ENCODE measurements at regions not wholly inside any gene's neighbourhood (a gene's known extent, or its start where the extent isn't known, plus 50 kb on each side); places are given as distances from the start of the nearest gene placed in this dataset.

DNA sequence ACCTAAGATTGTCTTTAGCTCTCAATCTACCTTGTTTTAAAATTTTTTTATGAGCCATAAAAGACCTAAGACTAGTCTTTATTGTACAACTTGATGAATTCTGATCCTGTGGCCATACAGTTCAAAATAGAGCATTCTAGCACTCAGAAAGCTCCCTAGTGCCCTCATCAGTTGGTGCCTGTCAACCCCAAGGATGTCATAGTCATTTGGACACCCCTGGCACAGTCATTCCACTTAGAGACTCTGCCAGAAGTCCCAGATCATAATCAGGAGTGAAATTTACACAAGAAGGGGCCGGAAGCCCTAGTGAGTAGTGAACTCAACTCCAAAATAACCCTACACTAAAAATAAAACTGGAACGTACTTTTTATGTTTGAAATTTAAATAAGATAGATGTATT is 80.0 kb upstream of the INSIG1 start:
- no peak for DNase-seq

DNA sequence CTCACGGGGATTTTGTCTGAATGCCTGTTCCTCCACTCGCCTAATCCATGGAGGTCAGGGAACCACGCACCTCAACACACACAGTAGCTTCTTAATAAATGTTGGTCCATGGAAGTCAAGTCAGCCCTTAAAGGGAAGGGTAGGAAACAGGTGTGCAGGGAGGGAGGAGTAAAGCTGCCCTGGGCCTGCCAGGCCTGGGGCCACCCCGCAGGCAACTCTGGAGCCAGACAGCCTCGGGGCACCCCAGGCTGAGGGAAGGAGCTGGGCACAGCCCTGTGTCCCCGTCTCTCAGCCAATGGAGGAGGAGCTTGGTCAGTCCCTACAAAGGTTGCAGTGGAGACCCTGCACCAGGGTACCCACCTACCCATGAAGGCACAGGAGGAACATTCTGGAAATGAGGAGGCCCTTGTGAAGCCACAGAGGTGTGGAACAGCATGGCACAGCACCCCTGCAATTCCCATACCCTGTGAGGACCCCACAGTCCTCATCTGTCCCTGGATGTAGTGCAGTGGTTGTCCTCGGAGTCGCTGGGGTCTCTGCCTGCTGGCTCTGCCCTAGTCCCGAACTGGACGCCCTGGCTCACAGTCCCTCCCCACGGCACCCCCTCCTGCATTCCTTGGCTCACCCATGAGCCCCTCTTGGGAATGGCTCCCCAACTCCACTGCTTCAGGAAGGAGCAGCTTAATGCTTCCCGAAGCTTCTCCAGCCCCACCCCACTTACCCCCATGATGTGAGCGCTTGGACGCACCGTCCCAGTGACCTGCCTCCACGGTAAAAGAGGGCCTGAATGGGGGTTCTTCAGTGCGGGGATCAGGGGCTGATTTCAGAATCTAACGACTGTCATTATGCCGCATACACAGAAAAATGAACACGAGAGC is 79.2 kb upstream of the INSIG1 start:
- no peak for DNase-seq

DNA sequence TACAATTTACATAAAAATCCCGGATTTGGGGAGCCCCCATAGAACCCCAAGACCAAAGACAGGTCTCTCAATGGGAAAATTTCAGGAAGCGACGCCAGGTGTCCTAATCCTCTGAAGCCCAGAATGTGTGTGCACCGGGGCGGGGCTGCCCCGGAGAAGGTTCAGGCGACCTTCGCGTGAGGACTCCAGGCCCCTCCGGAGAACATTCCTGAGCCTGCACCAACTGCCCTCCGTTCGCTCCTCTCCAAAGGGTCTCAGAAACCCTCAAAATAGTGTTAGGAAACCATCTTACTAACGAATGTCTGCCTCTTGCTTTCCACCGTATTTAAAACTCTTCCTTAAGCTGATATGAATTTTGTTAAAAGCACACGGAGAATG is 78.5 kb upstream of the INSIG1 start:
- no peak for DNase-seq

DNA sequence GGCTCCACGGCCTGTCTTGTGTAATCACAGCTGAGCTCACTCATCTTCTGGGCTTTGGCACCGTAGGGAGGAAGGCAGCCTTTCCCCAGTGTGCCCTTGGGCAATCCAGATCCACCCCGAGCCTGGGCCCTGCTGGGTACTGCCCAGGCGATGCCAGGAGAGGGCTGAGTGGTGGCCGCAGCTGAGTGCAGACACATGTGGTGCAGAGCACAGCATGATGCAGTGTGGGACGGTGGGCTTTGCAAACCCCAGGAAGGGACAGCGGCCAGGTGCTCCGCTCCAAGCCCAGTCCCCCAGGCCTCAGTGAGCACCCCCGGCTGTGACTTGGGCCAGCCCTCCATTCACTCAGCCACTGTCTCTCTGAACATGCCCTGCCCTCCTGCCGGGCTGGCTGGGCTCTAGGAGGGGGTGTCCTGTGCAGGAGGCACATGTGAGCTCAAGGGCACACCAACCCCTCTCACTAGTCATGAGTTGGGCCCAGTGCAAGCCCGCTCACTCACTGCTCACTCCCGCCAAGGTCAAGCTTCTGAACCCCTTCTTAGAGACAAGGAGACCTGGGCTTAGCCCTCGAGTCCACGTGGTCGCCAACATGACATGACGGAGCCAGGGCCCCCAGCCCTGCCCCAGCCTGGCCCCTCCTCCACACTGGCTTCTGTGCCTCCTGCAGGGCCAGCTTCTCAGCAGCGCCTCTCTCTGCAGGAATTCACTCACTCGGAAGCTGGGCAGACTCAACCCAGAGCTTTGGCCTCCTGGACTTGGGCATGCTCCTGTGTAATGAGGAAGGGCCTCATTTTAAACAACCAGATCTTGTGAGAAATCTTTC is 77.5 kb upstream of the INSIG1 start:
- no peak for DNase-seq

DNA sequence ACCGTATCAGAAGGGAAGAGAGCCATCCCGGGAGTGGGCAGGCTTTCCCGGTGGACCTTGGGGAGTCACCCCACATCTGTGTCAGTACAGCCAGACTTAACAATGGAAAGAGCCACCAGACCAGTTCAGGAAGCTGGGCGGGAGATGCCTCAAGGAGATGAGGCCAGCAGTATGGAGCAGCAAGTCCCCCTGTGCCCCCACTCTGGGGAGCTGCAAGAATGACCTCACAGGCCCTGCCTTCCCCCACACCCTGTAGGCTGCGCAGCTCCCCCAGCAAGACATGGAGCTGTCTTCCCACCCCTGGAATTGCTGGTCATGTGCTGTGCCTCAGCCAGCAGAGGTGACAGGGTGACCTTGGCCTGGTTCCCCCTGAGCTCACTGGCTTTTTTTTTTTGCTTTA is 76.8 kb upstream of the INSIG1 start:
- DNase-seq = no peak

DNA sequence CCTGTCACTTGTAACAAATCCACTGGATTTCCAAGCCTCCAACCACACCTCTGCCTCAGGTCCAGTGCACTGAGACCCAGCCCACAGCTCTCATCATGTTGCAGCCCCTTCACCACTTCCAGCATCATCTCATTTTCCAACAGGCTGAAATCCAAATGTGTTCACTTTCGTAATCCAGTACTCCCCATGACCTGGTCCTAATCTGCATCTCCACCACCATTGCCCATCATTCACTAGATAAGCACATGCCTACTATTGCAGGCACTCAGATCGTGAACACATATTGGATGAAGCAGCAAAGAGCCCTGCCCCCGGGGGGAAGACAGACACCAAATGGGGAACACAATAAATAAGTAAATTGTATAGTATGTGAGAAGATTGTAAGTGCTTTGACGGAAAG is 76.1 kb upstream of the INSIG1 start:
- no peak for DNase-seq

DNA sequence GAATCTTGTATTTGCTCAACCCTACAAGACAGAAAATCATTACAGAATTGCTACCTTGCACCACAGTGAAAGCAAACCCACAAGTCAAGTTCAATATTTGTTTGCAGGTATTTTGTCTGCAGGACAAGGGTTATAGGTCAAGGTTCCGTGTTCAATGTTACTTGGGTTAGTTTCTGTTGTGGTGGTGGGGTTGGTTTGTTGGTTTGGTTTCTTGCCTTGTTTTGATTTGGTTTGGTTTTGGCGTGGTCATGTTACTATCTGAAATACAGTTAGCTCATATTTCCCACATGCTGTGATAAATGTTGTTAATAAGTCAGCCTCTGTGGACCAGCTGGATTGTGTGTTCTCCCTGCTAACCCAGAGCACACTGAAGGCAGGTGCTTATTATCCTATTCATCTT is 75.6 kb upstream of the INSIG1 start:
- no peak for DNase-seq

DNA sequence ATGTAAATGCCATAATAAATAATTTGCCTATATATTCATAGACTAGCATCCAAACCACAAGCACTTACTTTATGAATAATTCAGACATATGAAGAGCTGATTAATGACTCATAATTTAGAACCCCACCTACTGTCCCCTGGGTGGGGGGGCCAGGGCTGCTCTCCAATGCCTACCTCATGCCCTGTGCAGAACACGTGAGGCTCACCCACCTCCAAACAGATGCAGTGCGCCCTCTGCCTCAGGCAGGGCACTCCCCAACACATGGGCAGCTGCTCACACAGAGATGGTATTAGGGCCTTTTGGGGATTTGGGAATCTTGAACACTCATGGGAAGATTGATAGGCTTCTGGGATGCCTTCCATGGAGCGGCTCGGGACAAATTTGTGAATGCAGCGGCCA is 75.1 kb upstream of the INSIG1 start:
- no peak for DNase-seq

DNA sequence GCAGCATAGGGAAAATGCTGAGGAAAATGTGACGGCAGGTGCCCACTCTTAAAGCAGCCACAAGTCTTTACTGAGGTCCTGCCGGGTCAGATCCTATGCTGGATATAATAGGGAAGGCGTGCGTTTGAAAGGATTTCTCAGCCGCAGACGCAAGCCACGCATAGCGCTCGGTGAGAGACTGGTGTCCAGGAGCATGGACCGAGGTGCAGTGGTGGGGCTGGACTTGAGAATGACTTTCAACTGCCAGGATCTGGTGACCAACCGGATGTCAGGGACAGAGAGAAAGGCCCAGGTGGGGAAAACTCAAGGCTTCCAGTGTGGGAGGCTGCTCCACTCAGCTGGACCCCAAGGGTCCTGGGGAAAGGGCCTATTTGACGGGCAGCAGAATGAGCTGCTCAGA is 74.7 kb upstream of the INSIG1 start:
- no peak for DNase-seq

DNA sequence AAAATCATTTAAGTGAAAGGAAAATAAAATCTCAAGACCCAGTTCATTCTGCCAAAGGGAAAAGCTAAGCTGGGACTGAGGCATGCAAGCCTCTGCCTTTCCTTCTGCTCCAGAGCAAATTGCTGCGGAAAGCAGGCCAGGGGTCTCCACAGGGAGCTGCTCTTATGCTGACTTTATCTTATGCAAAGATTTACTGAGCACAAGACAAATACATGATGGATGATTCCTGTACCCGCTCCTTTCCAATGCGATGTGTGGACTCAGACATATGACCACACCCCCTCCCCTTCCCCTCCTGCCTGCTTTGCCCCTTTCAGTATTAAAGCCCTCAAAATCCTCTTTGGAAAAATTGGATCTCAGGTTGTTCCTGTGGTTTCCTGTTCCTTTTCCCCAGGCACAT is 74.2 kb upstream of the INSIG1 start:
- no peak for DNase-seq

DNA sequence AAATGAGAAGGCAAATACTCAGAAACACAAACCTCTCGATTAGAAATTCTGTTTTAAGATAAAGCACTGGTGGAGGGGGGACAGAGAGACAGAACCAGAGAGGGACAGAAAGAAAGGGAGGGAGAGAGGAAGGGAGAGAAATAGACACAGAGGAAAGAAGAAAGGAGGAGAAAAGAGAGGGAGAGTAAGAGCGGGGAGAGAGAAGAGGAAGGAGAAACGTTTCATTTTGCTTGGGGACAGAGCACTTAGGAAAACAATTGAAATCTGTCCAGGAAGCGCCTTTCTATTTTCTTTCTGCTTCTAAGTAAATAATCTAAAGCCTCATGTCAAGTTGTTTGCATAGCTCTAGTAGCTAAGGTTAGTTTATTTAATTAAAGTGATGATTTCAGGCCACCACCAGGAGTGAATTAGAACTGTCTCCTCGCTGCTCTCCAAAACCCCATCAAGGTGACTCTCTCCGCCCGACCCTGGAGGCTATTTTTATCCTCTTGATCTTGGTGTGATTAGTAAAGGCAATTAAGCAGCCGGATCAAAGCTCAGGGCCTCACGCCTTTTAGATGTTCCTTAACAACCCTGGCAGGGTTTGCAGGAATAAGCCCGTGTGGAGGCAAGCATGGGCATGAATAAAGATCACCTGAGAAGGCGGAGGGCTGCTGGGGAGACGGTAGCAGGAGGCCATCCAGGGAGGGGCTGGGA is 73.4 kb upstream of the INSIG1 start:
- no peak for DNase-seq

DNA sequence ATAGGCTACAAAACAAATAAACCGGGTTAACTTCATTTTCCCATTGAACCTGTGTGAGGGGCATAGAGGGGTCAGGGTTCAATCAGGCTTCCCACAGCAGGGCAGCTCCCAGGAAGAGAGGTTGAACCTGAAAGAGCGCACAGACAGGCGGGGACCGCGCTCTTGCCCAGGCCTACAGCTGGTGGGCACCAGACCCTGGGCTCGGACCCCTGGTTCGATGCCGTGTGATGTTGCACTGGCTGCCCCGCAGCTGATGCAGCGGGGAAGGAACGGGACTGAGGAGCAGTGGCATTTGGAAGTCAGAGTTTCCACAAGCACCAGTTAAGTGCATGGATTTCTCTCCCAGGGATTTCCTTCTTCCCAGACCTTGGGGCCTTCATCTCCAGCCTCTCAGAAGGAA is 72.6 kb upstream of the INSIG1 start:
- no peak for DNase-seq

DNA sequence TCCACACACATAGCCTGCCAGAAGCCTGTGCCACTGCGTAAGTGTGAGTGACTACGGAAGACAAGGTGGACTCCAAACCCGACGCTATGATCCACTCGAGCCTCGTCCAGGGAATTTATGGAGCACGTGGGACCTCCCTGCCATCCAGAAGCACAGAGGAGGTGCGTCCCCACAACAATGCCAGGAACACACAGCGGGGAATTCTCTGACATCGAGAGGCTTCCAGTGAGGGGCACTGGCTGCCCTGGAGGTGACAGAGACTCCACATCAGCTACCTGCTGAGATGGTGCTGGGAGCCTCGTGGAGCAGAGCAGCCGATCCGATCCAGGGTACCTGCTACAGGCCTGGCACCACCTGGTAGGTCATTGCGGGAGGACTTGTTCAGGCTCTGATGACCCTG is 72.2 kb upstream of the INSIG1 start:
- no peak for DNase-seq

DNA sequence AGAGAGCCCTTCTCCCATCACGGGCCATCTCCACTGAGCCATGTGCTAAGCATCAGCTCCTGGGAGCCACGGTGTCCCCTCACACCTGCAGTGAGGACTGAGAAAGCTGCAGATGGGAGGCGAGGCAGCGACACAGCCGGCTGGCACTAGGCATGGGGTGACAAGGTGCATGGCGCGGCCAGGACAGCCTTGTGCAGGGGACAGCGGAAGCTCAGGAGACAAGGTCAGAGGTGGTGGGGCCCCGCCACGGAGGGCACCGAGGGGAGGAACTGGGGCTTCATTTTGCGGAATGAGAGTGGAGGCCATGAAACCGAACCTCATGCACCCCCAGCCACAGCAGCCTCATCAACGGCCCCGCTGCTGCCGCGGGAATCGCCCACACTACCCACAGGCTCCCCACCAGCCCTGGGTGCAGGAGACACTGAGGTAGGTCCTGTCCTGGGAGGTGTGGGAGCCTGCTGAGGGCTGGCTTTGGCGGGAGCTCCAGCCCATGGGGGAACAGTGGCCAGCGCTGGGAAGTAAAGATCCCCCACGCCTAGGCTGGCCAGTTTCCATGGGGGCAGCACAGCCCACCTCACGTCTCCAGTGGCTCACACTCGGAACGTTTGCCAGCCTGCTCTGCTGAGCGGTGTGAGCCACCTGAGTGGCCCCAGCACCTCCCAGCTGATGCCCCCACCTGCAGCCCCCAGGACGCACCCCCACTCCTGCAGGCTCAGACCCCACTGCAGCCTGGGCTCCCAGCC is 71.2 kb upstream of the INSIG1 start:
- DNase-seq = no peak

DNA sequence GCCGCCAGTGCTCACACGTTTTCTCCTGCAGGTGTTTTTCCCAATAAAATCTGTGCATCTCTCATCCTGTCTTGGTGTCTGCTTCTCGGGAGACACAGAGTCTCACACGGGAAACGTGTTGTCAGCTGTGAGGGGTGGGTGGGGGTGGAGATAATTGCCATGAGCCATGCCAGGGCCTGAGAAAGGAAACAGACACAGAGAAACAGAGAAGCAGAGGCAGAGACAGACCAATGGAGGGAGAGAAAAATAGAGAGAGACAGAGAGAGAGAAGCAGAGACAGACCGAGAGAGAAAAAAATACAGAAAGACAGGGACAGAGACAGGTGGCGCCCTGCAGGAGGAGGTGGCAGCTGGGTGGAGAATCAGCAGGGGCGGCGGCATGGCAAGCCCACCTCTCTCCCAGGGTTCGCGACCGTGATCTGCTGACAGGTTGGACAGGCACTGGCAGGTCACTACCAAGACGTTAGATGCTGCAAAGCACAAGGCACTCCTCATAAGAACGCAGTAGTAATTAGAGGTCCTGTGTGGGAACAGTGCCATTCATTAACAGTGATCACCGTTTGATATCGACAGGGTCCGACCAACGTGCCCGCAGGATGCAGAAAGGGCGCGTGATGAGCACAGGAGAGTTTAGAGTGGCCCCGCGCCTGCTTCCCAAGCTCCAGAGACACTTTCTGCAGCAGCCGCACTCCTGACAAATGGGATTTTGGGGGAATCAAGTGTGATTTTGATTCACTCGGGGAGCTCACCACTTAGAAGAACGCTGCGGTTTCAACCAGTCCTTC is 70.5 kb upstream of the INSIG1 start:
- DNase-seq = no peak

DNA sequence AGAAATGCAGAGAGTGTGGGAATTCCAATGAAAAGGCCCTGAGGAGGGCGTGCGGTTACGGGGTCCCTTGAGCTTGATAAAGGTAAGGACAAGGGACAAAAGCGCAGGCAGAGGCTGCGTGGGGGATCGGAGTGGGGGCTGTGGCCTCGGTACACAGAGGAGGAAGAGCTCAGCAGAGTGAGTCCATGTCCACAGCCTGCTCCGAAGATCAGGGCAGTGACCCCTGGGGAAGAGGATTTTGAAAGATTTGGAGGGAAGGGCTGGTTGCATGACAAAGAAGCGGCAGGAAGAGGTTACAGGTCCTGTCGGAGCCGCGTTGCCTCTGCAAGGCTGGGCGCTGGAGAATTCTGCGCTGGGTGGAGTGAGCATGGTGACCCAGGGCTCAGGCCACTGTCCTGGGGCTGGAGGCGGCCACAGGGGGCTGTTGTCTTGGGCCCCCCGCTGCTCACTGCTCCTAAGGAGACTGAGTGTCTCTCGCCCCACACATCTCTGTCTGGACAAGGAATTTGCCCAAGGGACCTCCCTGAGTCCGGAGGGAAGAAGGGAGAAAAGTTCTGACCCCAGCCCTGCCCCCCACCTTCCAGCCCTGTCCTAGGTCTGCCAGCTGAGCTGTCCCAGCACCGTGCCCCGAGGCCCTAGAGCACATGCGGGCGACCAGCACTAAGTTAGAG is 69.8 kb upstream of the INSIG1 start:
- DNase-seq = no peak

DNA sequence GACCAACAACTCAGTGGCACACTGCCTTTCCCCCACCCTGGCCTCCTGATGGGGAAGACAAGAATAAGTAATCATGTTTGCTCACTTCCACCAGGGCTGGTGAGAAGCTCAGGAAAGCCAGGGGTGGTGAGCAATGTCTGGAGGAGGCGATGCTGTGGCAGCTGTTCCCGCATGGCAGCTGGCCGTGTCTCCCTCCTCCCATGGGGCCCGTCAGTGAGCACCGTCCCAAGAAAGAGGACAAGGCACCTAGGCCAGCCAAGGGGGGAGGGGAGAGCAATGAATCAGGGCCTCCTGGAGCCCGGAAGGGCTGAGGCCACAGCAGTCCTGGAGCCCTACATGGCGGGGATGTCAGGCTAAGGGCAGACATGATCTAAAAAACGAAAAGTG is 69.2 kb upstream of the INSIG1 start:
- DNase-seq = no peak

DNA sequence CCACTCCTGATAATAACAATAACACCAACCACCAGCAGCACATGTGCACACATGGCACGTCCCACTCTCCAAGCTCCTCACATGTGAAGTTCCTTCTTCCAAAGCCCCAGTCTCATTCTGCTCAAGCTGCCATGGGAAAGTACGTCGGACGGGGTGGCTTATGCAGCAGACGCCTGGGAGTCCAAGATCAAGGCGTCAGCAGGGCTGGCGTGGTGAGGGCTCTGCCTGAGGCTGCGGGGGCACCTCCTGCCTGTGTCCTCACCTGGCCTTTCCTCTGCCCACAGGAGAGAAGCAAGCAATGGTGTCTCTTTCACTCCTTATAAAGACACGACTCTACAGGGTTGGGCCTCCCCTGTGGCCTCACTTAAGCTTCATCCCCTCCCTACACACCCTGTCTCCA is 68.8 kb upstream of the INSIG1 start:
- DNase-seq = no peak

DNA sequence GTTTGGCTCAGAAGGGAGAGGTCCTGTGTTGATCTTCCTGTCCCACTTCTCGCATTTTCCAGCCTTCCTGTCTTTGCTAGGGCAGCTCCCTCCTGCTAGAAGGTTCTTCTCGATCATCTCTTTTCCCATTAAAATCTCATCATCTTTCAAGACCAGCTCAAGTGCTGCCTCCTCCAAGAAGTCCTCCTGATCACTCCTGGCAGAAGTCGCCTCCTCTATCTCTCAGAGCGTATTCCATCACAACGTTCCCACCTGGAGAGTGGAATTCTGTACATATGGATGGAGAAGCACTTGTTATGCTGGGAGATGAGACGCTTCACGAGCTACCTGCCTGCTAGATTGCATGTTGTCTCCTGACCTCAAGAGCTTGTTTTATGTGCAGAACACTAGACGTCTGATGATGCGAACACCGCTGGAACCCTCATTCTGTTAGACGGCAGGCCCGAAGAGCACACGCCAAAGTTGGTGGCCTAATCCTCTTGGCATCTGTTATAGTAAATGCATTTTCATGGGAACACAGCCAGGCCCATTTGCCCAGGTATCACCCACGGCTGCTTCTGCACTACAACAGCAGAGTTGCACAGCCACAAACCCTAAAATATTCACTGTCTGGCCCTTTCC is 68.0 kb upstream of the INSIG1 start:
- DNase-seq = no peak

DNA sequence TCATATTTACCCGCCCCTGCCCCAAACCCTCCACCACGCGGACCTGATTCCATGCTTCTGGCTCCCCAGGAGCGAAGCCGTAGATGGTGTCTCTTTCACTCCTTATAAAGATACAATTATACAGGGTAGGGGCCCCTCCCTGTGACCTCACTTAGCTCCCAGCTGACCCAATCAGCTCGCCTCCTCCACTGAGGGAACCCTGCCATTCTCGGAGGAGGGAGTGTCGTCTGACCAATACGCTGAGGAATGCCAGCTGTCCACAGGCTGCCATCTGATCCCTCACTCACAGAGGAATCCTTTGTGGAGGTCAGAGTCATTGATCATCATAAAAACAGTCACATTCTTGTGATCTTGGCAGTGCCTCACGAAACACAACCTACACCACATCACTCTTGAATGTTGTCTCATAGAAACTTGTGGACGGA is 67.5 kb upstream of the INSIG1 start:
- DNase-seq = no peak

DNA sequence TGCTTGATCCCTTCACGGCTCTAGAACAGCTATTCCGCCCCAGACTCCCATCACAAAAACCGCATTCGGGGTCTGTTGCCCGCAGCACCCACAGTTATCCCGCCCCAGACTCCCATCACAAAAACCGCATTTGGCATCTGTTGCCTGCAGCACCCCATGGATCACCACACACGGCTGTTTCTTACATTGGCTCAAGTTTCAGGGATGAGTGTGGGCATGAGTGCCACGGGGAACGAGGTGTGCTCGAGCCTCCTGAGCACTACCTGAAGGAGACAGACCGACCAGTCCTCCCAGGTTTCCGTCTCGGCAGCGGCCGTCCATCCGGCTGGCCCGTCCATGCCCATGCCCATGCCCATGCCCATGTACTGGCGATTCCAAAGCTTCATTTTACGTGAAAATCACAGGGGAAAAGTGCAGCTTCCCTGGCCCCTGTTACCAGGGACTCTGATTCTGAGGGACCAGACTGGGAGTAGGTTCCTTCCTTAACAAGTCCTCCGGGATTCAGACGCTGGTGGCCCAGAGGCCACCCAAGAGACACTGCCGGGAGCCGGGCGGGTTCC is 66.4 kb upstream of the INSIG1 start:
- DNase-seq = no peak

All from CD4-positive, alpha-beta T cell treated with Interleukin-21 for 1 hour (primary cell).